Trophoblast cell (in vitro differentiated cells and primary cell): ENCODE measurements at regions not wholly inside any gene's neighbourhood (a gene's known extent, or its start where the extent isn't known, plus 50 kb on each side); places are given as distances from the start of the nearest gene placed in this dataset.

Experiments
- DNase-seq, 2 donors: peaks; one replicate each; pipeline ENCODE4 v3.0.0-alpha.2; 2016
- H2AFZ ChIP-seq: 2 replicates; pipeline ENCODE4 v1.6.1; 2013; ENCODE audit warnings: low read length, moderate library complexity, mild to moderate bottlenecking; ENCODE audit not compliant: insufficient read depth, poor library complexity
- H2AK5ac ChIP-seq: 2 replicates; pipeline ENCODE4 v1.6.1; 2013; ENCODE audit warnings: mild to moderate bottlenecking, low read length
- H2BK120ac ChIP-seq: 2 replicates; pipeline ENCODE4 v1.6.1; 2013; ENCODE audit warnings: low read length, mild to moderate bottlenecking, moderate library complexity; ENCODE audit not compliant: insufficient read depth, poor library complexity
- H2BK12ac ChIP-seq: 2 replicates; pipeline ENCODE4 v1.6.1; 2013; ENCODE audit warnings: mild to moderate bottlenecking, low read length, moderate library complexity
- H2BK5ac ChIP-seq: 2 replicates; pipeline ENCODE4 v1.6.1; 2013; ENCODE audit warnings: low read length, low read depth, moderate library complexity, mild to moderate bottlenecking; ENCODE audit not compliant: poor library complexity
- H3K14ac ChIP-seq: 2 replicates; pipeline ENCODE4 v1.6.1; 2013; ENCODE audit warnings: mild to moderate bottlenecking, low read length
- H3K18ac ChIP-seq: 2 replicates; pipeline ENCODE4 v1.6.1; 2013; ENCODE audit warnings: mild to moderate bottlenecking, low read length
- H3K23ac ChIP-seq: 2 replicates; pipeline ENCODE4 v1.6.1; 2013; ENCODE audit warnings: low read length
- H3K27ac ChIP-seq: 2 replicates; pipeline ENCODE4 v1.5.1; 2013; ENCODE audit warnings: low read depth, mild to moderate bottlenecking, inconsistent platforms, low read length, moderate library complexity
- H3K27me3 ChIP-seq: 2 replicates; pipeline ENCODE4 v1.6.1; 2013; ENCODE audit warnings: inconsistent platforms, mild to moderate bottlenecking, low read length, moderate library complexity; ENCODE audit not compliant: insufficient read depth
- H3K36me3 ChIP-seq, 2 experiments: 1 replicate in 1 of 2; 2 replicates in 1 of 2; pipeline ENCODE4 v1.6.1; 2013; ENCODE audit warnings: low read length in 2 of 2, mild to moderate bottlenecking in 2 of 2, moderate library complexity in 1 of 2; ENCODE audit not compliant: insufficient read depth in 2 of 2, control insufficient read depth in 1 of 2
- H3K4ac ChIP-seq: 2 replicates; pipeline ENCODE4 v1.6.1; 2013; ENCODE audit warnings: low read depth, mild to moderate bottlenecking, low read length, moderate library complexity
- H3K4me1 ChIP-seq, 2 experiments: 1 replicate in 1 of 2; 2 replicates in 1 of 2; pipeline ENCODE4 v1.6.1; 2013; ENCODE audit warnings: low read length in 2 of 2, mild to moderate bottlenecking in 2 of 2, moderate library complexity in 1 of 2; ENCODE audit not compliant: insufficient read depth in 2 of 2, control insufficient read depth in 1 of 2
- H3K4me2 ChIP-seq: 2 replicates; pipeline ENCODE4 v1.6.1; 2013; ENCODE audit warnings: inconsistent platforms, mild to moderate bottlenecking, low read length, moderate library complexity
- H3K4me3 ChIP-seq: 2 replicates; pipeline ENCODE4 v1.5.1; 2013; ENCODE audit warnings: mild to moderate bottlenecking, low read depth, low read length, inconsistent platforms
- H3K79me1 ChIP-seq: one replicate; pipeline ENCODE4 v1.6.1; 2013; ENCODE audit warnings: low read length
- H3K79me2 ChIP-seq: 2 replicates; pipeline ENCODE4 v1.6.1; 2013; ENCODE audit warnings: low read length, mild to moderate bottlenecking; ENCODE audit not compliant: control insufficient read depth, insufficient read depth, poor library complexity
- H3K9ac ChIP-seq: 2 replicates; pipeline ENCODE4 v1.6.1; 2013; ENCODE audit warnings: mild to moderate bottlenecking, low read length
- H3K9me3 ChIP-seq: 2 replicates; pipeline ENCODE4 v1.6.1; 2013; ENCODE audit warnings: low read depth, mild to moderate bottlenecking, control low read depth, inconsistent platforms, low read length; ENCODE audit not compliant: insufficient read depth
- H4K12ac ChIP-seq: 2 replicates; pipeline ENCODE4 v1.6.1; 2013; ENCODE audit warnings: low read depth, mild to moderate bottlenecking, low read length, moderate library complexity
- H4K8ac ChIP-seq: 2 replicates; pipeline ENCODE4 v1.6.1; 2013; ENCODE audit warnings: low read depth, mild to moderate bottlenecking, low read length, moderate library complexity
- H4K91ac ChIP-seq: one replicate; pipeline ENCODE4 v1.6.1; 2013; ENCODE audit warnings: low read depth, mild to moderate bottlenecking, low read length, moderate library complexity
- WGBS: extraction: QIAGEN DNeasy Blood & Tissue Kit; methylation state at CpG from one replicate; pipeline ENCODE4 v1.1.7; 2013; ENCODE audit warnings: missing lambda C conversion rate; ENCODE audit not compliant: insufficient read length, insufficient coverage; ENCODE audit errors: extremely low coverage; 5-methylcytosine and 5-hydroxymethylcytosine counted together

DNA sequence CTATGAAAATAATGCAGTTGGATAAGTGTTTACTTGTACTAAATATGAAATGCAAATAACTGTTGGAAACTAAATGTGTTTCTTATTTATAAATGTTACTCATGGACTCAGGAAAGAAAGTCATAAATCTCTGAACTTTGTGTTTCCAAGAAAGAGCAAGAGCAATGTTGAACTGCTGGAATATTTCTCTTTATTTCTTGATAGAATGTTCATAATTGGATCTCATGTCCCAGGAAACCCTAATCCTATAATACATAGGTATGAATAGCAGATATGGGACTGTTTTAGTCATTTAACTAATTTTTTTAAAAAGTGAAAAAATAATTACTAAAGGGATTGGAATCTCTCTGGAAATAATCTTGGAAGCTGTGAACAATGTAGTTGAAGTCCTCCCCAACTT, 245.0 kb upstream of the ACTBL2 start:
- H3K27ac ChIP-seq, result no peak overlapping the region
- H3K4me2 ChIP-seq, result no peak overlapping the region
- H3K79me2 ChIP-seq, result no peaks in the 10 kb centered on the region
- peaks cover 2% of the 10 kb centered on the region for H3K79me1 ChIP-seq
- no peaks in the 10 kb centered on the region for H3K27me3 ChIP-seq
- no peak overlapping the region for H2AFZ ChIP-seq
- no peak overlapping the region for H2BK5ac ChIP-seq
- no peaks in the 10 kb centered on the region for H3K9me3 ChIP-seq
- H4K12ac ChIP-seq, result no peak overlapping the region
- H3K23ac ChIP-seq, result no peak overlapping the region
- no peak overlapping the region for H3K14ac ChIP-seq
- H4K91ac ChIP-seq, result no peak overlapping the region
- H3K4me1 ChIP-seq, result no peaks in the 10 kb centered on the region
- H4K8ac ChIP-seq, result no peak overlapping the region
- no peak overlapping the region for H2AK5ac ChIP-seq
- DNase-seq, result no peak
- no peak overlapping the region for H3K18ac ChIP-seq
- no peak overlapping the region for H2BK120ac ChIP-seq
- no peak overlapping the region for H2BK12ac ChIP-seq
- no peak overlapping the region for H3K4me3 ChIP-seq
- no peak overlapping the region for H3K4ac ChIP-seq
- no peaks in the 10 kb centered on the region for H3K36me3 ChIP-seq
- H3K9ac ChIP-seq, result no peak overlapping the region

DNA sequence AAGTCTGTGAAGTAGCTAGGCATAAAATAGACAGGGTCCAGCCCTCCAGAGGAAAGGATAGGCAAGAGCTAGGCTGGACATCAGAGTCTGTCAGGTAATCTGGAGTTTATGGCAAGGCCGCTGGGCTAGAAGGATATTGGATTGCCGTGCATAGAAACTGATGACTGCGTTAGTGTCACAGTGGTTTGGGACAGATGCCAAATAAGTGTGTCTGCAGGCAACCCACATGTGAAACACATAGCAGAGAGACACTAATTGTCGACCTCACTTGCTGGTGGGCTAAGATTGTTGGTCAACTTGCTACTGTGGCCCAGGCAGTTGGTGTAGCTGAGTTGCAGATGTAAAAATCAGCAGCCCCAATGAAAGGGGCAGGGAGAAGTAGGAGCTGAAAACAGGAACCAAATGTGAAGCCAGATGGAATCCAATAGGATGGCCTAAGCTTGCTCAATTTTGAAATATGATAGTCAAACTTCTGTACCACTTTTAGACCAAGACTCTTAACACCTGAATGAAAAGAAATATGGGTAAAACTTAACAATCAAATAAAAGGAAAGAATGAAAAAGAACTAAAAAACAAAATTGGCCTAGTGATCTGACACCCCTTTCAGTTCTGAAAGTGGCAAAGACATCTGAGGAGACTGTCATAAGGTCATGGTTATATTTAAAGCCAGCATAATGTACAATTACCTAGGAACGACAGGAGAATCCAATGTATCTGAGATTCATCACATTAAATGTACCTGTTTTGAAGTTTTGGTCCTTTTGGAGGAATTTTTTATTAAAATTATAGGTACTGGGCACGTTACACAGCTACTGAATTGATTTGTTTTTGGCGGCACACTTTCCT, 243.3 kb upstream of the ACTBL2 start:
- no peaks in the 10 kb centered on the region for H3K79me1 ChIP-seq
- H3K79me2 ChIP-seq, result no peaks in the 10 kb centered on the region
- H3K23ac ChIP-seq, result no peak overlapping the region
- H2BK12ac ChIP-seq, result peak overlapping the region; percentile 5
- no peak overlapping the region for H3K18ac ChIP-seq
- H3K36me3 ChIP-seq, result no peaks in the 10 kb centered on the region
- DNase-seq, result no peak
- no peak overlapping the region for H4K8ac ChIP-seq
- no peak overlapping the region for H3K14ac ChIP-seq
- H3K27ac ChIP-seq, result no peak overlapping the region
- no peak overlapping the region for H4K12ac ChIP-seq
- no peak overlapping the region for H3K4me2 ChIP-seq
- no peak overlapping the region for H2BK120ac ChIP-seq
- H3K9me3 ChIP-seq, result no peaks in the 10 kb centered on the region
- no peak overlapping the region for H2BK5ac ChIP-seq
- no peak overlapping the region for H3K9ac ChIP-seq
- no peak overlapping the region for H2AK5ac ChIP-seq
- no peak overlapping the region for H4K91ac ChIP-seq
- H2AFZ ChIP-seq, result no peak overlapping the region
- no peak overlapping the region for H3K4ac ChIP-seq
- no CpG with 5 or more reads among the region's 7 CpGs for WGBS
- H3K4me3 ChIP-seq, result no peak overlapping the region
- H3K27me3 ChIP-seq, result no peaks in the 10 kb centered on the region
- peaks cover 0 to under 1% of the 10 kb centered on the region in 2 experiments for H3K4me1 ChIP-seq

DNA sequence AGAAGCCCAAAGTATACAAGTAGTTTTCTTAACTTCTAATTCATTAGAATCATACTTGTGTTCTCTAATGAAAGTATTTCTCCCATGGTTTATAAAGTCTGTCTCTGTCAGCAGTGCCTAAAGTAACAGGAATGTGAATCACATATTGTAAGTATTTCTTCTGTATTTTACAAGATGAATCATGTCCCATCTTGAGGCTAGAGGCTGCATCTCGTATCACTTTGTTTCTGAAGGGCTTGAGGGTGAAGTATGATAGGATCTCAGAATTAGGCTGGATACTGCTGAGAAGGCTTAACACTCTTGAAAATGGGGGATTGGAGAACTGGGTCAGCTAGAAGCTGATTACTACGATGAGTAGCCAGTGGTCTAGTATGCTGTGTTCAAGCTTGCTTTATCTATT, 242.2 kb upstream of the ACTBL2 start:
- Histone ChIP-seq H3K4me3 (no peak overlapping the region), H3K4ac (no peak overlapping the region), H4K8ac (no peak overlapping the region), H4K91ac (no peak overlapping the region), H3K27me3 (no peaks in the 10 kb centered on the region), H3K79me1 (no peaks in the 10 kb centered on the region), H3K4me1 (peaks cover 0 to 5% of the 10 kb centered on the region in 2 experiments), H4K12ac (no peak overlapping the region), H2AK5ac (no peak overlapping the region), H3K4me2 (no peak overlapping the region), H3K27ac (no peak overlapping the region), H3K79me2 (no peaks in the 10 kb centered on the region), H3K9me3 (no peaks in the 10 kb centered on the region), H3K23ac (no peak overlapping the region), H2AFZ (no peak overlapping the region), H3K9ac (no peak overlapping the region), H3K36me3 (no peaks in the 10 kb centered on the region), H2BK5ac (no peak overlapping the region), H3K14ac (no peak overlapping the region), H2BK12ac (no peak overlapping the region), H2BK120ac (no peak overlapping the region), H3K18ac (no peak overlapping the region)
- no peak for DNase-seq
- no CpG with 5 or more reads among the region's 2 CpGs for WGBS

DNA sequence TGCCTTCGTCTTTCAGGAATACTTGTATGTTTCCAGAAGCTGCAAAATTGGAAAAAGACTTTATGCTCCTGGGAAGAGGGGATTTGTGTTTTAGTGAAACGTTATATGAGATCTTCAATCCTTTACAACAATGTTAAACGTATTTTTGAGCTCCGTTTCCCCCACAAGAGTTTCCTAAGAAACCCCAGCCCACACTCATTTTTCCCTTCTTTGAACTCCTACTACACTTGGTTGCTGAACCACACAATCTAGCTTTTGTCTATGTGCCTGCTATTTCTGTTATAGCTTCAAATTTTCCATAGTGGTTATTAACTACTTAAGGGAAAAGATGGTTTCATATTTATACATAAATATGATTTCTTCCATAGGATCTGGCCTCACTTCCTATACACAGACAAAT, 238.6 kb upstream of the ACTBL2 start:
- no peak overlapping the region for H4K91ac ChIP-seq
- H3K18ac ChIP-seq, result no peak overlapping the region
- no peak overlapping the region for H2AK5ac ChIP-seq
- no peak for DNase-seq
- no peak overlapping the region for H3K9ac ChIP-seq
- H3K4me1 ChIP-seq, result peaks cover 0 to 5% of the 10 kb centered on the region in 2 experiments
- no peak overlapping the region for H3K4me3 ChIP-seq
- no peak overlapping the region for H3K4ac ChIP-seq
- H3K27me3 ChIP-seq, result no peaks in the 10 kb centered on the region
- no peak overlapping the region for H3K4me2 ChIP-seq
- no peak overlapping the region for H3K27ac ChIP-seq
- H3K9me3 ChIP-seq, result no peaks in the 10 kb centered on the region
- H3K79me1 ChIP-seq, result no peaks in the 10 kb centered on the region
- H2BK120ac ChIP-seq, result no peak overlapping the region
- no peak overlapping the region for H3K23ac ChIP-seq
- no peak overlapping the region for H4K8ac ChIP-seq
- H2AFZ ChIP-seq, result no peak overlapping the region
- no peak overlapping the region for H3K14ac ChIP-seq
- no peak overlapping the region for H2BK5ac ChIP-seq
- H3K79me2 ChIP-seq, result no peaks in the 10 kb centered on the region
- H4K12ac ChIP-seq, result no peak overlapping the region
- H3K36me3 ChIP-seq, result no peaks in the 10 kb centered on the region
- H2BK12ac ChIP-seq, result no peak overlapping the region
- WGBS, result no CpG with 5 or more reads among the region's 4 CpGs
